Keratinocyte (primary cell): ENCODE measurements at regions not wholly inside any gene's neighbourhood (a gene's known extent, or its start where the extent isn't known, plus 50 kb on each side); places are given as distances from the start of the nearest gene placed in this dataset.

Experiments used
- DNase-seq: peaks from one replicate; pipeline ENCODE4 v3.0.0-alpha.2; 2011; ENCODE audit warnings: low read depth, missing footprints, low spot score
- FAIRE-seq: peaks from 2 replicates; lab custom pipeline; 2011; peaks lifted over from hg19 to GRCh38; lab: Jason Lieb, UNC
- H2AFZ ChIP-seq: 2 replicates; pipeline ENCODE4 v1.6.0; 2012; ENCODE audit warnings: low read length, control low read depth, inconsistent platforms; ENCODE audit not compliant: control insufficient read depth
- H3K27ac ChIP-seq: 2 replicates; pipeline ENCODE4 v1.5.1; 2011; ENCODE audit warnings: low read length; ENCODE audit not compliant: control insufficient read depth, insufficient read depth
- H3K27me3 ChIP-seq: 3 replicates; pipeline ENCODE4 v1.6.0; 2011; ENCODE audit warnings: low read length; ENCODE audit not compliant: control insufficient read depth, insufficient read depth; ENCODE audit errors: extremely low read depth
- H3K36me3 ChIP-seq, 2 experiments: 2 replicates in 1 of 2; 3 replicates in 1 of 2; pipeline ENCODE4 v1.5.1; 2011; ENCODE audit warnings: low read length in 2 of 2, mild to moderate bottlenecking in 1 of 2; ENCODE audit not compliant: control insufficient read depth in 2 of 2, insufficient read depth in 2 of 2; ENCODE audit errors: extremely low read depth in 1 of 2
- H3K4me1 ChIP-seq: 3 replicates; pipeline ENCODE4 v1.5.1; 2011; ENCODE audit warnings: low read length; ENCODE audit not compliant: control insufficient read depth, insufficient read depth; ENCODE audit errors: extremely low read depth
- H3K4me2 ChIP-seq: 3 replicates; pipeline ENCODE4 v1.6.0; 2011; ENCODE audit warnings: low read depth, low read length; ENCODE audit not compliant: control insufficient read depth, insufficient read depth; ENCODE audit errors: extremely low read depth
- H3K4me3 ChIP-seq, 3 experiments: fragments of 200-600 bp in 1 of 3; sonication (generic) in 1 of 3; 2 replicates in 2 of 3; 3 replicates in 1 of 3; pipeline ENCODE4 v1.5.1; 2011 to 2016; ENCODE audit warnings: low read length in 3 of 3, mild to moderate bottlenecking in 3 of 3, control low read depth in 2 of 3, inconsistent platforms in 1 of 3, low read depth in 1 of 3, mixed read lengths in 1 of 3, mixed run types in 1 of 3, moderate library complexity in 1 of 3; ENCODE audit not compliant: control insufficient read depth in 2 of 3, insufficient read depth in 2 of 3; ENCODE audit errors: extremely low read depth in 1 of 3
- H3K79me2 ChIP-seq: 2 replicates; pipeline ENCODE4 v1.6.0; 2012; ENCODE audit warnings: low read length; ENCODE audit not compliant: control insufficient read depth, insufficient read depth
- H3K9ac ChIP-seq: 3 replicates; pipeline ENCODE4 v1.6.0; 2011; ENCODE audit warnings: low read length; ENCODE audit not compliant: control insufficient read depth, insufficient read depth; ENCODE audit errors: extremely low read depth
- H3K9me1 ChIP-seq: 3 replicates; pipeline ENCODE4 v1.6.0; 2011; ENCODE audit warnings: low read length; ENCODE audit not compliant: control insufficient read depth, insufficient read depth; ENCODE audit errors: extremely low read depth
- H3K9me3 ChIP-seq: 2 replicates; pipeline ENCODE4 v1.5.1; 2012; ENCODE audit warnings: low read depth, low read length; ENCODE audit not compliant: control insufficient read depth
- H4K20me1 ChIP-seq: 3 replicates; pipeline ENCODE4 v1.6.0; 2011; ENCODE audit warnings: low read length; ENCODE audit not compliant: control insufficient read depth, insufficient read depth; ENCODE audit errors: extremely low read depth
- EZH2 ChIP-seq: IDR thresholded peaks from one replicate; pipeline ENCODE4 v1.6.1; 2012; ENCODE audit warnings: inconsistent platforms, mild to moderate bottlenecking, low read length, moderate library complexity
- dilution Hi-C: fragments of 300-500 bp; cut with MboI; formaldehyde crosslinking; loops from one replicate; pipeline ENCODE4 v1.7.0; 2020; ENCODE audit warnings: low sequenced_read_pairs; ENCODE audit not compliant: extremely low pct_ligation_motif_present
- TF ChIP-seq, protein P1 (sequence below), 3 experiments: IDR thresholded peaks in 1 of 3; conservative IDR thresholded peaks in 1 of 3; optimal IDR thresholded peaks in 1 of 3; 2 replicates in 2 of 3; 3 replicates in 1 of 3; pipeline versions ENCODE3 to v1.5.1; 2011; ENCODE audit warnings: low read length in 3 of 3, mild to moderate bottlenecking in 3 of 3, moderate library complexity in 2 of 3, control low read depth in 1 of 3, inconsistent platforms in 1 of 3; ENCODE audit not compliant: insufficient read depth in 2 of 3; ENCODE audit errors: extremely low read depth in 1 of 3

DNA sequence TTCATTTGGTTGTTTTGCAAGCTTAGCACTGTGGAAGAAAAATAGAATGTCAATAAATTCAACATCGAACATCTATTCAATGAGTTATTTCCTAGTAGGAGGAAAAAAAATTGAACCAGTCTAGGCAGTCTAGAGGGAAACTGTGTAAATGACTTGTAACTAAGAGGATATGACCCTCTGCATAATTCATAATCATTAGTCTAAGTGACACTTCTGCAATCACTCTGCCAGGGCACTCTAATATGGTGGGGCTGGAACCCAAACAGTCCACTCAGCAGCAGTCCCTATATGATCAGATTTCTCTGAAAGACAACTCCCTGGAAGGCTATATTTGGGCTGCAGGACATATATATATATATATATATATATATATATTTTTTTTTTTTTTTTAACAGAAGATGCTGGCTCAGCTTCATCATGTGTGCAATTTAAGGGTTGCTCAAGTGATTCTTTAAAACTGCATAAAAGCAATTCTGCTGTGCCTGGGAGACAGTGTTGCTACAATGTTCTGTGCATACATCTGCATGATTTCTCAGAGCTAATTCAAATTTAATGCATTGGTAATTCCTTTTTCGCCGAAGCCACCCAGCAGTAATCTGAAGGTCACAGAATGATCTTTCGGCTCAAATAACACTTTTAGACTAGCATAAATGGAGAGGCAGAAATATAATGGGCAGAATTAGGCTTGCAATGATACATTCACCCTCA, 482.1 kb upstream of the ZNF608 start:
- no peak overlapping the region for H3K27ac ChIP-seq
- dilution Hi-C loops: no loop called here
- peaks cover 6% of the 10 kb centered on the region for H3K4me1 ChIP-seq
- H3K9me1 ChIP-seq: no peaks in the 10 kb centered on the region
- DNase-seq: no peak
- H3K79me2 ChIP-seq: no peaks in the 10 kb centered on the region
- no peak overlapping the region for H2AFZ ChIP-seq
- no peaks in the 10 kb centered on the region for H3K27me3 ChIP-seq
- H3K9ac ChIP-seq: no peak overlapping the region
- H4K20me1 ChIP-seq: no peaks in the 10 kb centered on the region
- no peaks in the 10 kb centered on the region for H3K9me3 ChIP-seq
- H3K36me3 ChIP-seq: no peaks in the 10 kb centered on the region
- H3K4me2 ChIP-seq: no peak overlapping the region
- TF ChIP-seq, protein P1, sequence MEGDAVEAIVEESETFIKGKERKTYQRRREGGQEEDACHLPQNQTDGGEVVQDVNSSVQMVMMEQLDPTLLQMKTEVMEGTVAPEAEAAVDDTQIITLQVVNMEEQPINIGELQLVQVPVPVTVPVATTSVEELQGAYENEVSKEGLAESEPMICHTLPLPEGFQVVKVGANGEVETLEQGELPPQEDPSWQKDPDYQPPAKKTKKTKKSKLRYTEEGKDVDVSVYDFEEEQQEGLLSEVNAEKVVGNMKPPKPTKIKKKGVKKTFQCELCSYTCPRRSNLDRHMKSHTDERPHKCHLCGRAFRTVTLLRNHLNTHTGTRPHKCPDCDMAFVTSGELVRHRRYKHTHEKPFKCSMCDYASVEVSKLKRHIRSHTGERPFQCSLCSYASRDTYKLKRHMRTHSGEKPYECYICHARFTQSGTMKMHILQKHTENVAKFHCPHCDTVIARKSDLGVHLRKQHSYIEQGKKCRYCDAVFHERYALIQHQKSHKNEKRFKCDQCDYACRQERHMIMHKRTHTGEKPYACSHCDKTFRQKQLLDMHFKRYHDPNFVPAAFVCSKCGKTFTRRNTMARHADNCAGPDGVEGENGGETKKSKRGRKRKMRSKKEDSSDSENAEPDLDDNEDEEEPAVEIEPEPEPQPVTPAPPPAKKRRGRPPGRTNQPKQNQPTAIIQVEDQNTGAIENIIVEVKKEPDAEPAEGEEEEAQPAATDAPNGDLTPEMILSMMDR (optimal IDR thresholded peaks at IDR 0.05 in 1 of 3, IDR thresholded peaks at IDR 0.05 in 1 of 3, conservative IDR thresholded peaks at IDR 0.05 in 1 of 3; ENCODE audit: extremely low read depth in 1 of 3, insufficient read depth in 2 of 3, low read length in 3 of 3): no peak
- TF ChIP-seq EZH2: no peak
- no peak overlapping the region for H3K4me3 ChIP-seq
- FAIRE-seq: no peak

DNA sequence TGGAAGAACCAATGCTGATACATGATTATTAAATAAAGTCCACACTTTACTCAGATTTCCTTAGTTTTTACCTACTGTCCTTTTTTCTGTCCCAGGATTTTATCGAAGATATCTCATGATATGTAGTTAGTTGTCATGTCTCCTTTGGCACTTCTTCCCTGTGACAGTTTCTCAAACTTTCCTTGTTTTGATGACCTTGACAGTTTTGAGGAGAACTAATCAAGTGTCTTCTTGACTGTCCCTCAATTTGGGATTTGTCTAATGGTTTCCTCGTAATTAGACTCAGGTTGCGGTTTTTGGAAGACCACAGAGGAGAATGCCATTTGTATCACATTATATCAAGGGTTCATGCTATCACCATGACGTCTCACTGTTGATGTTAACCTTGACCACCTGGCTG, 483.1 kb upstream of the ZNF608 start:
- H3K27me3 ChIP-seq: no peaks in the 10 kb centered on the region
- peaks cover 6% of the 10 kb centered on the region for H3K4me1 ChIP-seq
- TF ChIP-seq, protein P1 (optimal IDR thresholded peaks at IDR 0.05 in 1 of 3, IDR thresholded peaks at IDR 0.05 in 1 of 3, conservative IDR thresholded peaks at IDR 0.05 in 1 of 3; ENCODE audit: extremely low read depth in 1 of 3, insufficient read depth in 2 of 3, low read length in 3 of 3): no peak
- no peak for TF ChIP-seq EZH2
- H4K20me1 ChIP-seq: no peaks in the 10 kb centered on the region
- H2AFZ ChIP-seq: no peak overlapping the region
- FAIRE-seq (no peak), DNase-seq (no peak)
- no peak overlapping the region for H3K9ac ChIP-seq
- no peak overlapping the region for H3K4me2 ChIP-seq
- no peaks in the 10 kb centered on the region for H3K9me3 ChIP-seq
- H3K27ac ChIP-seq: no peak overlapping the region
- no peaks in the 10 kb centered on the region for H3K79me2 ChIP-seq
- dilution Hi-C loops: no loop called here
- H3K36me3 ChIP-seq: no peaks in the 10 kb centered on the region
- no peaks in the 10 kb centered on the region for H3K9me1 ChIP-seq
- no peak overlapping the region for H3K4me3 ChIP-seq
